HG02571 (cell line): ENCODE measurements at regions not wholly inside any gene's neighbourhood (a gene's known extent, or its start where the extent isn't known, plus 50 kb on each side); places are given as distances from the start of the nearest gene placed in this dataset.
"Not testable (repeated sequence)": the region's sequence is repeated elsewhere in the genome, so short reads cannot be mapped to it uniquely, and the experiment has no call there.

Experiments
- ATAC-seq: cut with Tn5 transposase; IDR thresholded peaks from one replicate; pipeline ENCODE4 v1.9.1; 2021; ENCODE audit warnings: mild to moderate bottlenecking, moderate library complexity; ENCODE audit not compliant: unreplicated experiment

GRCh38 chr6:50993941-50994720 is 175.5 kb downstream of the TFAP2B start:
- ATAC-seq, result no peak

DNA sequence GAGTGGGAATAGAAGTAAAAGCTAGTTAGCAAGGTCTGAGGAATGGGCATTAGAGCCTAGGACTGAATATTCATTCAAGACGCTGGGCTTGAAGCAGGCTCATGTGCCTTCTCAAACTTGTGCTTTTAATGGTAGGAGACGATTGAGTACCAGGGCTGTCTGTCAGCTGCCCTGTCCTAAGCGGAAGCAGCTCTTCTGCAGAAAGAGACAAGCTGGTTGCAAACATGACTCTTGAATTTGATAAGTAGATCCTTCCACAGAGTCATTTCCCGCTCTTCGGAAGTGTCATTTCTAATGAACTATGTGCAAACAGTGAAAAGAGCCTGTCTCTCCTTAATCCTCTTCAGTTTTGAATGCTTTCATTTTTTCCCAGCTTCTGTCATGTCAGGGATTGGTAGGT is 176.4 kb downstream of the TFAP2B start:
- no peak for ATAC-seq

DNA sequence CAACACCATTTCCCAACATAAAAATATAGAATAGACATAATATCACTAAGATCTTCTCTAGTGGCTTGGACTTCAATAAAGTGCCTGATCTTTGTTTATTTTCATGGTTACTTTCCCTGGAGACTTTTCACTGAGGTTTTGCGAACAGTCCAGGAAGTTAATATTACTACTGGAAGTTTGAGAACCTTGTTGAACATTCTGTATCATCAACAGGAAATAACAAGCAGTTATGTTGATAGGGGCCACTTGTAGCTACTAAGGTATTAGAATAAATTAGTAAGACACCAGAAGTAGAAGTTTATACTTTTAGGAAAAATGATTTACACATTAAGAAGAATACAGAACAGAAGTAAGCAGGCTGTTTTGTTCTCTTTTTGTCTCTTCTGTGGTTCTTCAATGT is 180.2 kb downstream of the TFAP2B start:
- ATAC-seq, result no peak

DNA sequence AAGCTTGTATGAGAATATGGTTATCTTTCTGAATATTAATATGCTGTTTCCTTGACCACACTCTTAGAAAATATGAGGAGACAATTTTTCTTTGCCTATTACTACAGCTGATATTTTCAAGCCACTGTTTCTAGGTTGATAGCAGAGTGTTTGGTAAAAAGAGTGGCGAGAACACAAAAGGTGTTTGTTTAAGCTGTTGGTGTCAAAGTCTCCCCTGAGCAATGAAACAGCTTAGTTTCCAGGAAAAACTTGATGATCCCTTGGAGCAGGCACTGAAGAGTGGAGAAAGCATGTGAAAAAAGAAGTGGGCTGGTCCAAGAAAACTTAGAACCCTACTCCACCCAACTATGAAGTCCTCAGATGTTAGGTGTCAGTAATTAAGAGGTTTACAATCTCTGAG is 182.7 kb downstream of the TFAP2B start:
- no peak for ATAC-seq

DNA sequence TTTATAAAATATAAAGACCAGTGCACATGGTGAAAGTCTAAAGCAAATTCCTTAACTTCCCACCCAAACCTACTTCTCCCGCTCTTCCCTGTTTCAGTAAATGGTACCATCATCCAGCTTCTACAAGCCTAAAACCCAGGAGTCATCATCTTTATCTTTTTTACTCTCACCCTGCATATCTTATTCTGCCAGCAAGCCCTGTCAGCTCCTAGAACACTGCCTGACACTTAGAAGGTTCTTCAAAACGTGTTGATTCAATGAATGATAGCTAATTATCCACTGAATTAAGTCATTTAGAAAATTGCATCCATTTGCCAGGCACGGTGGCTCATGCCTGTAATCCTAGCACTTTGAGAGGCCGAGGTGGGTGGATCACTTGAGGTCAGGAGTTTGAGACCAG is 185.7 kb downstream of the TFAP2B start:
- no peak for ATAC-seq

DNA sequence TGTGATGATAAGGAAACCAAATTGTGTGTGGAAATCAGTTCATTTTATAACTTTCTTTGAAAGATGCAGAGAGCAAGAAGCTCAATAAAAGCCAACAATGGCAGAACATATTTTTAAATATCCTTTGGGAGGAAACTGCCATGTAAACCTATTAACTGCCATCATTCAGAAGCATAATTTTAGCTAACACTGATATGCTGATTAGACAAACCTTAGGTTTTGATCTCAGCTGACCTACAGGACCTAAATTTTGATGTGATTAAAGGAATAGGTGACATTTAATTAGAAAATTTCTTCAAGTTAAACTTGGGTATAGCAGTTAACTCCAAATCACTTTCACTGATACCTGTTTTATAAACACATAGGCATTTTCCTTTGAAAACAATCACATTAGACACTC is 187.1 kb downstream of the TFAP2B start:
- no peak for ATAC-seq

DNA sequence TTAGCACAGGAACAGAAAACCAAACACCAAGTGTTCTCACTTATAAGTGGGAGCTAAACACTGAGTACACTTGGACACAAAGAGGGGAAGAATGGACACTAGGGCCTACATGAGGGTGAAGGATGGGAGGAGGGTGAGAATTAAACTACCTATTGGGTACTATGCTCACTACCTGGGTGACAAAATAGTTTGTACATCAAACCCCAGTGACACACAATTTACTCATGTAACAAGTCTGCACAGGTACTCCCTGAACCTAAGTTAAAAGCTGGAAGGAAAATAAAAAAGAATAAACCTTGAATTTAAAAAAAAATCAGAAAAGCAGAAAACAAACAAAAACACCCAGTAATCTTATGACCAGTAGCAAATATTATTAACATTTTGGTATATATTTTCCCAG is 188.6 kb downstream of the TFAP2B start:
- no peak for ATAC-seq

DNA sequence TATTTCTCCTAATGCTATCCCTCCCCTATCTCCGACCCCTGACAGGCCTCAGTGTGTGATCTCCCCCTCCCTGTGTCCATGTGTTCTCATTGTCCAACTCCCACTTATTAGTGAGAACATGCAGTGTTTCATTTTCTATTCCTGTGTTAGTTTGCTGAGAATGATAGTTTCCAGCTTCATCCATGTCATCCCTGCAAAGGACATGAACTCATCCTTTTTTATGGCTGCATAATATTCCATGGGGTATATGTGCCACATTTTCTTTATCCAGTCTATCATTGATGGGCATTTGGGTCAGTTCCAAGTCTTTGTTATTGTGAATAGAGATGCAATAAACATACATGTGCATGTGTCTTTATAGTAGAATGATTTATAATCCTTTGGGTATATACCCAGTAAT is 190.0 kb downstream of the TFAP2B start:
- ATAC-seq, result not testable (repeated sequence)

GRCh38 chr6:51013376-51013775 is 194.7 kb downstream of the TFAP2B start:
- no peak for ATAC-seq

GRCh38 chr6:51015394-51015793 is 196.7 kb downstream of the TFAP2B start:
- no peak for ATAC-seq

GRCh38 chr6:51016489-51016888 is 197.8 kb downstream of the TFAP2B start:
- ATAC-seq, result no peak

DNA sequence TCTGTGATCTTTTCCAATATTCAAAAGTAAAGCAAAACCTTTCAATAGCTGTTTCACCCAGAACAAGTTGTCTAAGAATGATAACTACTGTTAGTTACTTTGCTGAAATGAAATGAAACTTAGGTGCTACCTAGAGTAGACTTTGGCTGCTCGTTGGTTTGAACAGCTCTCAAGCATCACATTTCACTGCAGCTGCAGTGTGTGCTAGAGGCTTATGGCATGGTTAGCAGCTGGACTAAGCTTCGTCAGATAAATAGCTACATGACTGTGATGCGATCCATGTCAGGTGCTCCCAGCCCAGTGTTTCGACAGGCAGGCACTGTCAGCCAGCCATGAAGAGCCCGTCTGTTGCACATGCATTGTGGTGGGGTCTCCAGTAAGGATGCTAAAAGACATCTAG is 201.1 kb downstream of the TFAP2B start:
- ATAC-seq, result no peak

GRCh38 chr6:51021171-51021570 is 202.5 kb downstream of the TFAP2B start:
- no peak for ATAC-seq

GRCh38 chr6:51024126-51024525 is 205.5 kb downstream of the TFAP2B start:
- no peak for ATAC-seq

DNA sequence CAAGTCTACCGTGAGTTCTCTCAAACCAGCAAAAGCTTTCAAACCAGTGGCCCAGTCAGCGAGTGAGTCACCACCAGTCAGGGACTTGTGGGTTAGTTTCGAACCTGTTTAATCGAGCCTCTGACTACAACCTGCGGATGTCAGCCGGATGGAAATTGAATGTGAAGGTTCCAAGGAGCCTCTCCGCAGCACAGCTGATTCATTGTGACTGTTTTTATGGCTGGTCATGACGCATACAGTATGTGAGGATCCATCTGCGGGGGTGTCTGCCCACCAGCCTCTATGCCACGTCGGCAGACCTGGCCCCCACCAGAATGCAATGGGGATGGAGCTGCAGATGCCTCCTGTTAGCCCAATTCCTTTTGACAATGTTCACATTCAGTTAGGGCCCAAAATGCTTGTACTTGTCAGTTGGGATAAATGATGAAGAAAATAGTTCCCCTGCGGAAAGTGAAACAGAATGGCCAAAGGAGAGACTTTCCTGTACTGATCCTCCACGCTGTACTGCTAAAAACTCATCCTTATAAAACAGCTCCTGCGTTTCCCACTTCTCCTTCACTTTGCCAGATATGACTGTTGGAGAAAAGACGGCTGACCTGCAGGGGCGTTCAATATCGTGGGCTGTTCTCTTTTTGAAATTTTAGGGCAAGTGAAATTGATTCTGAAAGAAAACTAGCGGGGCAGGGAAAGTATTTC is 206.6 kb downstream of the TFAP2B start:
- no peak for ATAC-seq

DNA sequence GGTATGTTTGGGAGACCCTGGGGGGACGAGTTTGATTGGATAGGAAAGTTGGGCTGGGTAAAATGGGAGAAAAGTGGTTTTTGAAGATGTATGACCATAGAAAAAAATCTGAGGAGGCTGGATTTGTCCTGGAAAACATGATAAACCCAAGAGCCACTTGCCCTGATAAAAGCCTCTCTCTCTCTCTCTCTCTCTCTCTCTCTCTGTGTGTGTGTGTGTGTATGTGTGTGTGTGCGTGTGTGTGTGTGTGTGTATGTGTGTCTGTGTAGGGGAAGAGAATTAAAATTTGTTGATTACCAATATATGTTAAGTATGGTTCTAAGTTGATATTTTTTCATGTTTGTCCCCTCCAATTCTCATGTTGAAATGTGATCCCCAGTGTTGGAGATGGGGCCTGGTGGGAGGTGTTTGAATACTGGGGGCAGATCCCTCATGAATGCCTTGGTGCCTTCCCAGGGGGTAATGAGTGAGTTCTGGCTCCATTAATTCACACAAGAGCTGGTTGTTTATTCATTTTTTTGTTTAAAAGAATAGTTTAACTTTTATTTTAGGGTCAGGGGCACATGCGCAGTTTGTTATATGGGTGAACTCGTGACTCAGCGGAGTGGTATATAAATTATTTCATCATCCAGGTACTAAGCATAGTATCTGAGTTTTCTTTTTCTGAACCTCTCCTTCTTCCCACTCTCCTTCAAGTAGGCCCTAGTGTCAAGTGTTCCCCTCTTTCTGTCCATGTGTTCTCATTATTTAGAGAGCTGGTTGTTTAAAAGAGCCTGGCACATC is 208.8 kb downstream of the TFAP2B start:
- ATAC-seq, result no peak

- no peak for ATAC-seq
Observed at GRCh38 chr6:51028276-51028675, 209.6 kb downstream of the TFAP2B start.

DNA sequence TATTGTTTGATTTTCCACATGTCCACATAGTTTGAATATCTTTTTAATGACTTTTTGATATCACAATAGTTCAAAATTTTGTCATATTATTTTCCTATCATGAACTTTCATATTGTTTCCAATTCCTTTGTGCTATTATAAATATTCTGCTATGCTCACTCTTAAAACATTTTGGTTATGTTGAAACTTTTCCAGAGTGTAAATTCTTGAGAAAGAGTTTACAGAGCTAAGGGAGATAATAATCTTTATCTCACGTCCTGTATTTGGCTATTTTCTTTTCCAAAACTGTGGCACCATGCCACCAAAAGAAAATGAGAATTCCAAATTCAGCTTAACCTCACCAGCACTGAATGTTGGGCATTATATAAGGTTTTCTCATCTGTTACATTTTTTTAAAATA is 210.9 kb downstream of the TFAP2B start:
- no peak for ATAC-seq

GRCh38 chr6:51045548-51045947 is 226.9 kb downstream of the TFAP2B start:
- no peak for ATAC-seq

GRCh38 chr6:51049288-51049982 is 230.8 kb downstream of the TFAP2B start:
- no peak for ATAC-seq
